Osteocyte (in vitro differentiated cells): ENCODE measurements at regions not wholly inside any gene's neighbourhood (a gene's known extent, or its start where the extent isn't known, plus 50 kb on each side); places are given as distances from the start of the nearest gene placed in this dataset.

Experiments used
- DNase-seq: peaks from one replicate; pipeline ENCODE4 v3.0.0; 2021; ENCODE audit warnings: mixed read lengths; ENCODE audit not compliant: unreplicated experiment; ENCODE audit errors: extremely low spot score
- H3K27ac Mint-ChIP-seq: one replicate; pipeline ENCODE4 v1.8.0; 2021; ENCODE audit warnings: mild to moderate bottlenecking, mixed read lengths; ENCODE audit not compliant: unreplicated experiment
- H3K27me3 Mint-ChIP-seq: one replicate; pipeline ENCODE4 v1.8.0; 2021; ENCODE audit warnings: mixed read lengths; ENCODE audit not compliant: unreplicated experiment
- H3K36me3 Mint-ChIP-seq: one replicate; pipeline ENCODE4 v1.8.0; 2021; ENCODE audit warnings: mixed read lengths; ENCODE audit not compliant: unreplicated experiment
- H3K4me1 Mint-ChIP-seq: one replicate; pipeline ENCODE4 v1.8.0; 2021; ENCODE audit warnings: mixed read lengths; ENCODE audit not compliant: unreplicated experiment
- H3K4me3 Mint-ChIP-seq: one replicate; pipeline ENCODE4 v1.8.0; 2021; ENCODE audit warnings: mild to moderate bottlenecking, moderate library complexity, mixed read lengths; ENCODE audit not compliant: unreplicated experiment
- H3K9me3 Mint-ChIP-seq: one replicate; pipeline ENCODE4 v1.8.0; 2021; ENCODE audit warnings: mixed read lengths; ENCODE audit not compliant: unreplicated experiment
- CTCF ChIP-seq: fragments of 200-600 bp; sonication (generic); IDR thresholded peaks from 2 replicates; pipeline ENCODE4 v1.5.0; 2021; ENCODE audit warnings: antibody characterized with exemption, mild to moderate bottlenecking, moderate library complexity

- H3K4me3 Mint-ChIP-seq: no peak overlapping the region
- no peaks in the 10 kb centered on the region for H3K36me3 Mint-ChIP-seq
- DNase-seq: no peak
- H3K27me3 Mint-ChIP-seq: no peaks in the 10 kb centered on the region
- TF ChIP-seq CTCF: no peak
- no peaks in the 10 kb centered on the region for H3K9me3 Mint-ChIP-seq
- H3K27ac Mint-ChIP-seq: no peak overlapping the region
- no peaks in the 10 kb centered on the region for H3K4me1 Mint-ChIP-seq
Observed at GRCh38 chr5:75940418-75940817, 142.8 kb upstream of the SV2C start.

DNA sequence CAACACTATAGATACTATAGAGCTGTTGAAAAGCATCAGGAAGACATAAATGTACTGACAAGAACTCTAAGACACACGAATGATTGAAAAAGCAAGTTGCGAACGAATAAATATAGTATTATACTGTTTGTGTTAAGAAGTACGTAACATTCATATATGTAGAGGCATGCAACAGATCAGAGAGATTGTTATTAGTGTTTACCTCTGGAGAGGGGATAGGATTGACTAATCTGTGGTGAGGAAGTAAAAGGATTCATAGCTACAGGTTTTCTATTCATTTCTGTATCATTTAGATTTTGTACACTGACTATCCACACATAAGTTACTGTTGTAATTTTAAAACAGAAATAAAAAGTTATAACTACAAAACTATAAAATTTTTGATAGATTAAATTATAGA is 147.6 kb upstream of the SV2C start:
- no peaks in the 10 kb centered on the region for H3K9me3 Mint-ChIP-seq
- H3K27me3 Mint-ChIP-seq: peaks cover 2% of the 10 kb centered on the region
- no peak for TF ChIP-seq CTCF
- no peaks in the 10 kb centered on the region for H3K4me1 Mint-ChIP-seq
- DNase-seq: no peak
- no peaks in the 10 kb centered on the region for H3K36me3 Mint-ChIP-seq
- H3K27ac Mint-ChIP-seq: no peak overlapping the region
- H3K4me3 Mint-ChIP-seq: no peak overlapping the region

- DNase-seq: no peak
- Mint-ChIP-seq H3K27ac (no peak overlapping the region), H3K4me1 (no peaks in the 10 kb centered on the region), H3K36me3 (no peaks in the 10 kb centered on the region), H3K9me3 (no peaks in the 10 kb centered on the region), H3K4me3 (no peak overlapping the region), H3K27me3 (peaks cover 7% of the 10 kb centered on the region)
- no peak for TF ChIP-seq CTCF
Observed at GRCh38 chr5:75933489-75933888, 149.7 kb upstream of the SV2C start.

GRCh38 chr5:75931175-75931574 is 152.0 kb upstream of the SV2C start:
- no peak for TF ChIP-seq CTCF
- DNase-seq: no peak
- Mint-ChIP-seq H3K27me3 (peaks cover 7% of the 10 kb centered on the region), H3K36me3 (no peaks in the 10 kb centered on the region), H3K4me3 (no peak overlapping the region), H3K4me1 (no peaks in the 10 kb centered on the region), H3K27ac (no peak overlapping the region), H3K9me3 (no peaks in the 10 kb centered on the region)

- H3K27ac Mint-ChIP-seq: no peak overlapping the region
- DNase-seq: no peak
- no peak for TF ChIP-seq CTCF
- H3K36me3 Mint-ChIP-seq: no peaks in the 10 kb centered on the region
- H3K4me1 Mint-ChIP-seq: no peaks in the 10 kb centered on the region
- H3K27me3 Mint-ChIP-seq: peaks cover 7% of the 10 kb centered on the region
- H3K9me3 Mint-ChIP-seq: no peaks in the 10 kb centered on the region
- no peak overlapping the region for H3K4me3 Mint-ChIP-seq
Observed at GRCh38 chr5:75928992-75929391, 154.2 kb upstream of the SV2C start.
